IMR-90 (cell line): ENCODE measurements at regions not wholly inside any gene's neighbourhood (a gene's known extent, or its start where the extent isn't known, plus 50 kb on each side); places are given as distances from the start of the nearest gene placed in this dataset.

ENCODE experiments used
- ATAC-seq: fragments of 200-7000 bp; cut with Tn5 transposase; 2 replicates; pipeline ENCODE4 v1.9.1; 2020; ENCODE audit warnings: low read depth, mild to moderate bottlenecking, moderate library complexity
- BruUV-seq: library from RNA; stranded (reverse); fragments of 400-500 nt; replicated peaks from 2 replicates; lab custom pipeline; 2021; lab: Mats Ljungman, UMichigan
- CTCF ChIA-PET: fragments of 300-600 bp; formaldehyde crosslinking; extraction: SDS; loops from one replicate; lab custom pipeline; 2021; ENCODE audit warnings: antibody characterized with exemption; lab: Yijun Ruan, JAX
- POLR2A ChIA-PET: fragments of 300-600 bp; sonication (Branson Sonifier 250); formaldehyde crosslinking; loops from one replicate; lab custom pipeline; 2022; ENCODE audit warnings: antibody characterized with exemption; ENCODE audit not compliant: unreplicated experiment; lab: Charles Lee
- DNase-seq: peaks from one replicate; pipeline ENCODE4 v3.0.0; 2013
- H2AFZ ChIP-seq: replicated peaks from 2 replicates; pipeline ENCODE3; 2013; ENCODE audit warnings: low read length, mild to moderate bottlenecking; ENCODE audit not compliant: poor library complexity
- H2AK5ac ChIP-seq: 2 replicates; pipeline ENCODE4 v1.6.1; 2013; ENCODE audit warnings: low read depth, low read length, inconsistent platforms
- H2AK9ac ChIP-seq: replicated peaks from 2 replicates; pipeline ENCODE3; 2013; ENCODE audit warnings: mild to moderate bottlenecking, low read depth, low read length, moderate library complexity; ENCODE audit not compliant: poor library complexity
- H2BK120ac ChIP-seq: 2 replicates; pipeline ENCODE4 v1.6.1; 2013; ENCODE audit warnings: low read depth, low read length, inconsistent platforms
- H2BK15ac ChIP-seq: 3 replicates; pipeline ENCODE4 v1.6.1; 2013; ENCODE audit warnings: low read depth, low read length, inconsistent platforms
- H2BK20ac ChIP-seq: 2 replicates; pipeline ENCODE4 v1.6.1; 2013; ENCODE audit warnings: low read depth, mild to moderate bottlenecking, inconsistent platforms, low read length, moderate library complexity
- H2BK5ac ChIP-seq: 2 replicates; pipeline ENCODE4 v1.6.1; 2013; ENCODE audit warnings: mild to moderate bottlenecking, low read depth, low read length, inconsistent platforms; ENCODE audit not compliant: poor library complexity, severe bottlenecking
- H3K14ac ChIP-seq: replicated peaks from 2 replicates; pipeline ENCODE4 v1.6.1; 2013; ENCODE audit warnings: low read depth, low read length, inconsistent platforms
- H3K18ac ChIP-seq: 2 replicates; pipeline ENCODE4 v1.6.1; 2013; ENCODE audit warnings: low read depth, low read length, control low read depth
- H3K23ac ChIP-seq: 2 replicates; pipeline ENCODE4 v1.6.1; 2013; ENCODE audit warnings: low read depth, low read length, inconsistent platforms
- H3K27ac ChIP-seq: 2 replicates; pipeline ENCODE4 v1.5.1; 2013; ENCODE audit warnings: mild to moderate bottlenecking, control low read depth, low read length; ENCODE audit not compliant: insufficient read depth
- H3K27me3 ChIP-seq: 2 replicates; pipeline ENCODE4 v1.6.1; 2013; ENCODE audit warnings: low read length; ENCODE audit not compliant: control insufficient read depth, insufficient read depth
- H3K36me3 ChIP-seq: 2 replicates; pipeline ENCODE4 v1.6.1; 2013; ENCODE audit warnings: low read length, mixed read lengths; ENCODE audit not compliant: control insufficient read depth, insufficient read depth
- H3K4ac ChIP-seq: 2 replicates; pipeline ENCODE4 v1.6.1; 2013; ENCODE audit warnings: low read depth, low read length, inconsistent platforms
- H3K4me1 ChIP-seq: 2 replicates; pipeline ENCODE4 v1.6.1; 2013; ENCODE audit warnings: low read length, mixed read lengths; ENCODE audit not compliant: control insufficient read depth, insufficient read depth
- H3K4me2 ChIP-seq: 2 replicates; pipeline ENCODE4 v1.6.1; 2013; ENCODE audit warnings: low read depth, mild to moderate bottlenecking, control low read depth, low read length, moderate library complexity
- H3K4me3 ChIP-seq: 2 replicates; pipeline ENCODE4 v1.5.1; 2013; ENCODE audit warnings: low read depth, mild to moderate bottlenecking, control low read depth, low read length, moderate library complexity; ENCODE audit not compliant: insufficient read depth
- H3K56ac ChIP-seq: 2 replicates; pipeline ENCODE4 v1.6.1; 2013; ENCODE audit warnings: low read length, inconsistent platforms; ENCODE audit not compliant: insufficient read depth; ENCODE audit errors: extremely low read depth
- H3K79me1 ChIP-seq, 2 experiments: 2 replicates each; pipeline ENCODE4 v1.6.1; 2013; ENCODE audit warnings: low read length in 2 of 2, inconsistent platforms in 1 of 2, low read depth in 1 of 2
- H3K9ac ChIP-seq: 2 replicates; pipeline ENCODE4 v1.6.1; 2013; ENCODE audit warnings: low read depth, low read length, control low read depth
- H3K9me1 ChIP-seq: 2 replicates; pipeline ENCODE4 v1.6.1; 2013; ENCODE audit warnings: low read length, inconsistent platforms; ENCODE audit not compliant: insufficient read depth
- H3K9me3 ChIP-seq: 2 replicates; pipeline ENCODE4 v1.6.1; 2013; ENCODE audit warnings: low read length; ENCODE audit not compliant: control insufficient read depth, insufficient read depth
- H4K20me1 ChIP-seq: 2 replicates; pipeline ENCODE4 v1.6.1; 2013; ENCODE audit warnings: low read length, inconsistent platforms; ENCODE audit not compliant: insufficient read depth
- H4K5ac ChIP-seq: 2 replicates; pipeline ENCODE4 v1.6.1; 2013; ENCODE audit warnings: mild to moderate bottlenecking, low read depth, low read length, control low read depth
- H4K8ac ChIP-seq, 2 experiments: 2 replicates each; pipeline ENCODE4 v1.6.1; 2013; ENCODE audit warnings: low read depth in 2 of 2, low read length in 2 of 2, control low read depth in 1 of 2, inconsistent platforms in 1 of 2
- H4K91ac ChIP-seq: 2 replicates; pipeline ENCODE4 v1.6.1; 2013; ENCODE audit warnings: low read depth, low read length, inconsistent platforms; ENCODE audit not compliant: insufficient read depth
- BHLHE40 ChIP-seq: fragments of 150-350 bp; IDR thresholded peaks from 2 replicates; pipeline ENCODE4 v1.6.1; 2016; ENCODE audit warnings: mild to moderate bottlenecking, low read depth, low read length
- FOS ChIP-seq: fragments of 150-350 bp; IDR thresholded peaks from 2 replicates; pipeline ENCODE4 v1.6.1; 2016; ENCODE audit warnings: low read depth, low read length
- NFE2L2 ChIP-seq: fragments of 150-350 bp; IDR thresholded peaks from 2 replicates; pipeline ENCODE4 v1.6.1; 2016; ENCODE audit warnings: low read depth, mild to moderate bottlenecking, low read length
- WGBS, 2 experiments: methylation state at CpG; one replicate each; pipeline versions ENCODE4 v1.1.5 to v1.1.7; 2013; ENCODE audit warnings: missing lambda C conversion rate in 2 of 2; ENCODE audit not compliant: insufficient read length in 1 of 2; ENCODE audit errors: extremely low coverage in 2 of 2; 5-methylcytosine and 5-hydroxymethylcytosine counted together
- dilution Hi-C: fragments of 300-500 bp; cut with HindIII; formaldehyde crosslinking; loops from one replicate; pipeline ENCODE4 v1.14.3; 2018; ENCODE audit warnings: low sequenced_read_pairs; ENCODE audit not compliant: unreplicated experiment
- in situ Hi-C: fragments of 300-500 bp; cut with MboI; formaldehyde crosslinking; loops from 3 replicates; pipeline ENCODE4 v1.14.3; 2019; ENCODE audit warnings: low sequenced_read_pairs, inconsistent platforms, mixed read lengths
- intact Hi-C: fragments of 100-400 bp; cut with micrococcal nuclease; formaldehyde crosslinking; loops from 2 replicates; pipeline ENCODE4 v1.10.0; 2022

DNA sequence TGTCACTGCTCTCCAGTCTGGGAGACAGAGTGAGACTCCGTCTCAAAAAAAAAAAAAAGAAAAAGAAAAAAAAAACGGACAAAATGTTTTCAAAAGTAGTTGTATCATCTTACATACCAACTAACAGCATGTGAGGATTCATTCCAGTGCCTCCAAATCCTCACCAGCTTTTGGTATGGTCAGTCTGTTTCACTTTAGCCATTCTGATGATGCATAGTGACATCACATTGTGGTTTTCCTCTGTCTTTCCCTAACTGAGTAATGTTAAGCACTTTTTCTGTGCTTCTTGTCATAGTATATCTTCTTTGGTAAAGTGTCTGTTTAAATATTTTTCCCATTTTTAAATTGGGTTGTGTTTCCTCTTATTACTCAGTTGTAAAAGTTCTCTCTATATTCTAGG lies 251.4 kb upstream of the CTBP2 start:
- no peak overlapping the region for H3K18ac ChIP-seq
- H3K9me3 ChIP-seq, result no peaks in the 10 kb centered on the region; the same call in 1 of the 2 replicates
- TF ChIP-seq FOS (peak; percentile 34; the same call in 1 of the 2 replicates), BHLHE40 (peak; percentile 39; the same call in 1 of the 2 replicates), NFE2L2 (no peak)
- H4K5ac ChIP-seq, result no peak overlapping the region
- no peaks in the 10 kb centered on the region for H3K79me1 ChIP-seq
- no peak overlapping the region for H3K23ac ChIP-seq
- dilution Hi-C loops (no loop called here), intact Hi-C loops (no loop called here), in situ Hi-C loops (no loop called here)
- BruUV-seq, result no TSS peak
- H2BK15ac ChIP-seq, result no peak overlapping the region
- no peak overlapping the region for H3K56ac ChIP-seq
- DNase-seq (peak; percentile 96), ATAC-seq (peak; percentile 48; the same call in 1 of the 2 replicates)
- no peak overlapping the region for H2BK5ac ChIP-seq
- 0 out of 2 replicates have a peak, but pooled peaks cover 2% of the 10 kb centered on the region for H3K9me1 ChIP-seq
- H2AFZ ChIP-seq, result no peak overlapping the region
- H4K8ac ChIP-seq, result no peak overlapping the region
- no peak overlapping the region for H3K27ac ChIP-seq
- no peak overlapping the region for H3K4me2 ChIP-seq
- no peak overlapping the region for H4K91ac ChIP-seq
- no peaks in the 10 kb centered on the region for H3K4me1 ChIP-seq
- no peak overlapping the region for H2AK5ac ChIP-seq
- POLR2A ChIA-PET, result no interaction called here
- no peaks in the 10 kb centered on the region for H3K27me3 ChIP-seq
- no peak overlapping the region for H3K4ac ChIP-seq
- H2BK20ac ChIP-seq, result no peak overlapping the region
- no peak overlapping the region for H3K9ac ChIP-seq
- H2BK120ac ChIP-seq, result no peak overlapping the region
- WGBS, 2 experiments, result no CpG with 5 or more reads among the region's 2 CpGs
- H2AK9ac ChIP-seq, result no peak overlapping the region
- H3K4me3 ChIP-seq, result no peak overlapping the region
- H3K14ac ChIP-seq, result no peak overlapping the region
- H4K20me1 ChIP-seq, result no peaks in the 10 kb centered on the region
- CTCF ChIA-PET, result no interaction called here
- no peaks in the 10 kb centered on the region for H3K36me3 ChIP-seq
